HG03558 (cell line): ENCODE measurements at regions not wholly inside any gene's neighbourhood (a gene's known extent, or its start where the extent isn't known, plus 50 kb on each side); places are given as distances from the start of the nearest gene placed in this dataset.

Source experiments
- ATAC-seq: cut with Tn5 transposase; IDR thresholded peaks from one replicate; pipeline ENCODE4 v1.9.1; 2021; ENCODE audit warnings: moderate number of reproducible peaks; ENCODE audit not compliant: unreplicated experiment; ENCODE audit errors: extremely low read depth

GRCh38 chr11:45525393-45525792 lies 140.0 kb downstream of the CHST1 start:
- ATAC-seq: no peak

GRCh38 chr11:45523760-45524159 lies 141.7 kb downstream of the CHST1 start:
- no peak for ATAC-seq

- ATAC-seq: no peak
These were observed 146.4 kb downstream of the CHST1 start for GRCh38 chr11:45518833-45519535.

GRCh38 chr11:45518141-45518832 lies 147.1 kb downstream of the CHST1 start:
- no peak for ATAC-seq

- ATAC-seq: no peak
These were observed 148.2 kb downstream of the CHST1 start for GRCh38 chr11:45517171-45517770.

GRCh38 chr11:45513821-45514340 lies 151.5 kb downstream of the CHST1 start:
- ATAC-seq: no peak

- ATAC-seq: no peak
These were observed 152.8 kb downstream of the CHST1 start for GRCh38 chr11:45512471-45513148.

GRCh38 chr11:45511566-45511965 lies 153.9 kb downstream of the CHST1 start:
- ATAC-seq: no peak

- ATAC-seq: no peak
These were observed 157.5 kb downstream of the CHST1 start for GRCh38 chr11:45507916-45508315.

GRCh38 chr11:45503311-45503710 lies 162.1 kb downstream of the CHST1 start:
- ATAC-seq: no peak

- no peak for ATAC-seq
These were observed 163.2 kb downstream of the CHST1 start for GRCh38 chr11:45502226-45502545.

GRCh38 chr11:45501392-45502225 lies 163.8 kb downstream of the CHST1 start:
- ATAC-seq: no peak

GRCh38 chr11:45500451-45500850 lies 165.0 kb downstream of the CHST1 start:
- ATAC-seq: no peak

- no peak for ATAC-seq
These were observed 170.7 kb downstream of the CHST1 start for GRCh38 chr11:45494738-45495137.

- ATAC-seq: no peak
These were observed 176.0 kb downstream of the CHST1 start for GRCh38 chr11:45489281-45489905.

GRCh38 chr11:45486461-45486860 lies 179.0 kb downstream of the CHST1 start:
- no peak for ATAC-seq

- ATAC-seq: no peak
These were observed 180.2 kb downstream of the CHST1 start for GRCh38 chr11:45485070-45485707.

GRCh38 chr11:45484326-45484883 lies 181.0 kb downstream of the CHST1 start:
- no peak for ATAC-seq

GRCh38 chr11:45483416-45483815 lies 182.0 kb downstream of the CHST1 start:
- ATAC-seq: no peak
